Fibroblast of lung (primary cell): ENCODE measurements at regions not wholly inside any gene's neighbourhood (a gene's known extent, or its start where the extent isn't known, plus 50 kb on each side); places are given as distances from the start of the nearest gene placed in this dataset.

Source experiments
- EZH2 ChIP-seq: IDR thresholded peaks from 2 replicates; pipeline ENCODE4 v1.5.1; 2012; ENCODE audit warnings: low read length, control low read depth, mild to moderate bottlenecking; ENCODE audit errors: missing control alignments
- TF ChIP-seq, protein P1 (sequence below), 2 donors: IDR thresholded peaks in 1 of 2; conservative IDR thresholded peaks in 1 of 2; 1 replicate in 1 of 2; 2 replicates in 1 of 2; pipeline ENCODE4 v1.5.1; 2011 to 2012; ENCODE audit warnings: low read length in 2 of 2, control low read depth in 1 of 2, inconsistent platforms in 1 of 2, low read depth in 1 of 2, mild to moderate bottlenecking in 1 of 2

DNA sequence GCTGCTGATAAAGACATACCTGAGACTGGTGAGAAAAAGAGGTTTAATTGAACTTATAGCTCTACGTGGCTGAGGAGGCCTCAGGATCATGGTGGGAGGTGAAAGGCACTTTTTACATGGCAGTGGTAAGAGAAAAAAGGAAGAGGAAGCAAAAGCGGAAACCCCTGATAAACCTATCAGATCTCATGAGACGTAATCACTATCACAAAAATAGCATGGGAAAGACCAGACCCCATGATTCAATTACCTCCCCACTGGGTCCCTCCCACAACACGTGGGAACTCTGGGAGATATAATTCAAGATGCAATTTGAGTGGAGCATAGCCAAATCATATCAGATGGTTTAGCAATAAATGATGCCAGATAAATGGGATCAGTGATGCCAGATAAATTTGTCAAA lies 892.0 kb upstream of the CELF2 start:
- TF ChIP-seq, protein P1, sequence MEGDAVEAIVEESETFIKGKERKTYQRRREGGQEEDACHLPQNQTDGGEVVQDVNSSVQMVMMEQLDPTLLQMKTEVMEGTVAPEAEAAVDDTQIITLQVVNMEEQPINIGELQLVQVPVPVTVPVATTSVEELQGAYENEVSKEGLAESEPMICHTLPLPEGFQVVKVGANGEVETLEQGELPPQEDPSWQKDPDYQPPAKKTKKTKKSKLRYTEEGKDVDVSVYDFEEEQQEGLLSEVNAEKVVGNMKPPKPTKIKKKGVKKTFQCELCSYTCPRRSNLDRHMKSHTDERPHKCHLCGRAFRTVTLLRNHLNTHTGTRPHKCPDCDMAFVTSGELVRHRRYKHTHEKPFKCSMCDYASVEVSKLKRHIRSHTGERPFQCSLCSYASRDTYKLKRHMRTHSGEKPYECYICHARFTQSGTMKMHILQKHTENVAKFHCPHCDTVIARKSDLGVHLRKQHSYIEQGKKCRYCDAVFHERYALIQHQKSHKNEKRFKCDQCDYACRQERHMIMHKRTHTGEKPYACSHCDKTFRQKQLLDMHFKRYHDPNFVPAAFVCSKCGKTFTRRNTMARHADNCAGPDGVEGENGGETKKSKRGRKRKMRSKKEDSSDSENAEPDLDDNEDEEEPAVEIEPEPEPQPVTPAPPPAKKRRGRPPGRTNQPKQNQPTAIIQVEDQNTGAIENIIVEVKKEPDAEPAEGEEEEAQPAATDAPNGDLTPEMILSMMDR (conservative IDR thresholded peaks at IDR 0.05 in 1 of 2, IDR thresholded peaks at IDR 0.05 in 1 of 2; ENCODE audit: low read depth in 1 of 2, low read length in 2 of 2): no peak
- TF ChIP-seq EZH2: no peak
